Hematopoietic multipotent progenitor cell treated with erythropoietin and hydrocortisone succinate and interleukin-3 and kit ligand, for 6 days (in vitro differentiated cells): ENCODE measurements at regions not wholly inside any gene's neighbourhood (a gene's known extent, or its start where the extent isn't known, plus 50 kb on each side); places are given as distances from the start of the nearest gene placed in this dataset.
"Not testable (repeated sequence)": the region's sequence is repeated elsewhere in the genome, so short reads cannot be mapped to it uniquely, and the experiment has no call there.

ENCODE experiments used
- DNase-seq: peaks from one replicate; pipeline ENCODE4 v3.0.0-alpha.2; 2015

DNA sequence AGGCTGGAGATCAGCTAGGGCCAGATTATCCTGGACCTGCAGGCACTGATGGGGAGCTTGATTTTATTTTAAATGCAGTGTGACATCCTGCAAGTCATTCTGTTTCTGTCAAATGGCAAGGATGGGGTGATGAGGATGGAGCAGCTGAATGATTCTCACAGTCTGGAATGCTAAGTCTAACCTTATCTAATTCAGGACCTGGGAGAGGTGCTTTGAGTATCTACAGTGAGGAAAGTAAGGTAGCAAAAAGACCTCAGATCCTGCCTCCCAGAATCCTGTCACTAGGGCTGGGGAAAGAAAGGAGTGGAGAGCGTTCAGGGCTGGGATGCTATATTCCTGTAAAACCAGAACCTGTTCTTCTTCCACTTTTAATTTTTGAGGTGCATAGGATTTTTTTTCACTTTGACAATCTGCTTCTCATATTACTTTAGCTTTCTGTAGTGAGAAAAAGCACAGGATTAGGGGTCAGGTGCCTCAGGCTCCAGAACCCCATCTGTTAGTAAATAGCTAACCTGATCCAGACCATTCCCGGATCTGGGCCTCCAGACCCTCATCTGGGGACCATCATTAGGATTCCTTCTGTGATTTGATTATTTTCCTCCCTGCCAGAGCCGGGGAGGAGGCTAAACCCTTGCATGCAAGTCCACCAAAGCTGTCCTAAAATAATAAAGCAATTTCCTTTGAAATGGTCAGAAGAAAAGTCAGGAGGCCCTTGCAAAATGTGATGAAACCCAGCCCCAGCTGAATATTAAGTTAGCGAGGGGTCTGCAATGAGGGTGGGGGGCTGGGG, 54.7 kb downstream of the ASCL1 start:
- DNase-seq = no peak

DNA sequence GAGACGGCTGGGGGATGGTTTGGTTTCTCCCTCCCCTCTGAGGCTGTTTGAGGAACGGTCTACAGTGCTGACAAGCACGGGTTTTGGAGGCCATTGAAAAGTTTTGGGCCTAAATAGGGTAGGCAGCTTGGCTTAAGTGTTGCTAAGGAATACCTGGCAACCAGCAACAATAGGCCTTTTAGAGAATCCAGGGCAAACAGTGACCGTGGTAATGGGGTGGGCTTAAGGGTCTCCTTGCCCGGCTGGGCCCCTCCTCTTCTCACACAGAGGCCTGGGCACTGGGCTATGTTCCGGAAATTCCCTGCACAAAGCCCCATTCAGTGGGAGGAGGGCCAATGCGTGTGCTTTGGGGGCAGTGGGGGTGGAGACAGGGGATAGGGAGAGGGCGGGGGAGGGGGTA, 55.4 kb downstream of the ASCL1 start:
- DNase-seq = no peak

DNA sequence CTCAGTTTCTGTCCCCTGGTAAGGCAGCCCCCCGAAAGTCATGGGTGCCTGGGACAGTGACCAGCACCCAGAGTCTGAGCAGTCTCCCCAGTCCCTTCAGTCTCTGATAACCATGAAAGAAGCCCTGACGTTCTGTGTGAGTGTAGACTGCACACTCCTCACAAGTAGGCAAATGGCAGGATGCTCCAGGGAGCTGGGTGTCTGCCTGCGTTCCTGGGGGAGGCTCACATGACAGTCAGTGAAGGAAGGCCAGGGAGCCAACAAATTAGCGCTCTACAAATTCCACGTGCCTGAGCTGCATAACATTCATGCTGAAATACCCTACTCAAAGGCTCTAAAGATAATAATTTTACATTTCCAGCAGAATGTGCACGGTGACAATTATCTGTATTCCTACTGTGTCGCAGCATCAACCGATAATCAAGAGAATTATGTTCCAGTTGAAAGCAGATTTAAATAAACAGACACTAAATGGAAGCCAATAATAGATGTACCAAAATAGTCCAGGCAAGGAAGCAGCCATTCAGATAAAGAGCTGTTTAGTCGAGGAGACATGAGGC, 56.3 kb downstream of the ASCL1 start:
- no peak for DNase-seq

DNA sequence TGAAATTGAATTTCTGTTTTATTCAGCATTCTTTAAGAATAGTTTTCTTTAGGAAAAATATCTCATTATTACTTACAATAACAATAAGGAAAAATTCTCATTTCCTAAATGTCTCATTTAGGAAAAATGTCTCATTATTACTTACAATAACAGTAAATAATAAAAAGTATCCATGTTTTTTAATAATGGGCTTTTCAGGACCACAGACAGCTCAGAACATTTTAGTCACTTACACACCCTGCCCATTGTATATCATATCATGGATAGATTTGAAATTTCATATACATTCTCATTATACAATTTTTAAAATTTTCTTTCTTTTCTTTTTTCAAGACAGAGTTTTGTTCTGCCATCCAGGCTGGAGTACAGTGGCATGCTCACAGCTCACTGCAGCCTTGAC, 58.9 kb downstream of the ASCL1 start:
- DNase-seq = peak; percentile 1

DNA sequence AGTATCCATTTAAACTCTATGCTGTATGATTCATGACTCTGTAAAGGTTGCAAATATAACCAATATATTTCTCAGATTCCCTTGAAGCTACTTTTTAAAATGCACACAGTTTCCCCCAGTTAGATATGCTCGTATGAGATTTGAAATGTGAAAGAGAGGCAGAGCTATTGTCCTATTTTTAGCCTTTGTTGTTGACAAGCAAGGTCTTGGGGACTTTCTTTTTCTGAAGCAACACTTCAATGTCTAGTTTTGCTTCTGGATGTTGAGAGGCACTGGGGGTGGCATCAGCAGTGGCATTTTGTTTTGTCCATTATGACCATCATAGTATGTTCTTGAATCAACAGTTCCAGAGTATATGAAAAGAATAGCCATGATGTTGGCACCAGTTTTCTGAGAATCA, 63.4 kb downstream of the ASCL1 start:
- DNase-seq = no peak

DNA sequence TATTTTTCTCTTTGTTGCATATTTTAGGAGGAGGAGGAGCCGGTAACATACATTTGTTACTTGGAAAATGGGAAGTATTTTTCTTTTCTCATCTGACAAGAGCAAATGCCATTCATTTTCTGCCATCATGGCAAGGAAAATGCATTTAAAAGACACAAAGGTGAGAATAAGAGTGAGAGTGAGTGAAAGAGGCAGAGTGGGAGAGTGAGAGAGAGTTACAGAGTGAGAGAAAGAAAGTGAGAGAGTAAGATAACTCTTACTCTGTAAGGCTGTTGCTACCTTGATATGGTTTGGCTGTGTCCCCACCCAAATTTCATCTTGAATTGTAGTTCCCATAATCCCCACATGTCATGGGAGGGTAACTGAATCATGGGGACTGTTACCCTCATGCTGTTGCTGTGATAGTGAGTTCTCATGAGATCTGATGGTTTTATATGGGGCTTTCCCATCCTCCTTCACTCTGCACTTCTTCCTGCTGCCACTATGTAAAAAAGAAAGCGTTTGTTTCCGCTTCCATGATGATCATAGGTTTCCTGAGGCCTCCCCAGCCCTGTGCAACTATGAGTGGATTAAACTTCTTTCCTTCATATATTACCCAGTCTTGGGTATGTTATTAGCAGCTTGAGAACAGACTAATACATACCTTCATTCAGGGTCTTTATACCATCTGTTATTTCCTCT, 64.2 kb downstream of the ASCL1 start:
- no peak for DNase-seq

DNA sequence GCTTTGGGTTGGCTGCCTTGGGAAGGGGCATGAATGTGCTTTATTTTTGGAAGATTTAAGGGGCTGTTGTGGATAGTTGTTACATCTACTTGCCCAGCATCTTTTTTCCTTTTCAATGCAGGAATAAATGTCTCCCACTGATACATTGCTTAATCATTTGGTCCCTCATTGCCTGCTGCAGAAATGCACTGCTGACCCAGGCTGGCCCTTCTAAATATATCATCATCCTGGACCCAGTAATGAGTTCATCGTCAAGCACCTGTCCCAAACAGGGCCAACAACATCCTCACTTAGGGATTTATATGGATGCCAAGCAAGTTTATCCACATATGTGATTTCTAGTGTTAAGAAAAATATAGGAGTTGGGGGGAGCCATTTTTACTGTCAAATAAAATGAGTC, 67.2 kb downstream of the ASCL1 start:
- no peak for DNase-seq

DNA sequence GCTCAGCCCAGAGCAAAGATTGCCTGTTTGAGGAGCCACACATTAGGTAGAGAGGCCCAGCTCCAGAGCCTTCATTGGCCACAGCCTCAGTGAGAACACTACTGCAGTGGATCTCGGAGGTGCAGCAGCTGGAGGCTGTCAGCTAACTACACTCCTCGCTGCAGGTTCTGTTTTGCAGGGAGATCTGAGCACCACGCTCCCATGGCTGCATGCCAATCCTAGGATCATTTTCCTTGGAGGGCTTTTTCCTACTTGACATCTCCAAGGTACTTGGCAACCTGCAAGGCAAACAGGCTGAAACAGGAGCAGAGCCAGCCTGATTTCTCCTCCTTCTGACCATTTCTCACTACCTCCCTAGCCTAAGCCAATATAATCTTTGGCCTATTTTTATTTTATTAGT, 69.2 kb downstream of the ASCL1 start:
- DNase-seq = not testable (repeated sequence)

DNA sequence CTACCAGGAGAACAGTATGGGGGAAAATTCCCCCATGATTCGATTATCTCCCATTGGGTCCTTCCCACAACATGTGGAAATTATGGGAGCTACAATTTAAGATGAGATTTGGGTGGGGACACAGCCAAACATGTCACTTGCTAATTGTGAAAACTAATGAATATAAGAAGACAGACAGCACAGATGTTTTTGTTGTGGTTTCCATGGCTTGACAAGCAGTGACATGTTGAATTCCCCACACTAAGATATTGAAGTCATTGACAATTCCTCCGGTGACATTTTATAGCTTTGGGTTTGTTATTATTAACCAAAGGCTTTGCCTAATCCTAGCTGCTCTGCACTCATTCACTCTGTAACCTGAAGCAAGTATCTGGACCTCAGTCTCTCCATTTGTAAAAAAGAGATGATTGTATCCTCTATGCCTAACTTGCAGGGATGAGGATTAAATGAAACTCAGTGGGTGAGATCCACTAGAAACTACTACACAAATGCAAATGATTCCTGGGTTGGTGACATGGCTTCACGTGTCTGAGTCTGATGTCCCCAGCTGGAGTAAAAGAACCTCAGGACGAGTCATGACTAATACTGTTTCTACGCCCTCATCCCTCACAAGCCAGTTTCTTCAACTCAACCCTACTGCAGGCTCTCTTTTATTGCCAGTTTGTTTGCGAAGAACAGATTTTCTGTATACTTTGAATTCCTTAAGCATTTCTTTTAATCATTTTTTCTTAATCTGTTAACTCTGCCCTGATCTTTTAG, 71.6 kb downstream of the ASCL1 start:
- DNase-seq = no peak

DNA sequence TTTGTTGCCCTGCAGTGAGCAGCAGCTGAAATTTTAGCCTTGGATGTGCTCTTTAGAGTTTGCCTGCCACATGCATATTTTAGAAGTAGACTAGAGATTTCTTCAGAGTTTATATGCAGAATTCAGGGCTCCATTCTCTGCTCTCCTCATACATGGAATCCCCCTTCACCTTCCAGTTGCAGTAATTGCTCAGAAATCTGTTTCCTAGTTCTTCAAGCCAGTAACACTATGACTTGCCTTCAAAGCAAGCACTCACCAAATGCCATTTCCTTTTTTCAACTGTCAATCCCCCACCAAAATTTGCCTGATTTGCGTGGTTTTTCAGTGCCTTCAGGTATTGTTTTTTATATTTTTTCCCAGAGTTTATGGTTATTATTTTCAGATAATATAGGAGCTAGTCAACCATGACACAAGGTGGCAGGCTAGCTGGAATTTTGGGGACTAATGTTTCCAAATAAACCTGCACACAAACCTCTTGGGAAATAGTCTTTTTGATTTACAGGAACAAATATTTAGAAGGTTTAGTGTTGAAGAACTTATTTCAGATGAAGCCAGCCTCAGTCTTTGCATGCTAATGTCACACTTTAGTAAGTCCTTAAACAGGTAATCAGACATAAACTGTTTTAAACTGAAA, 79.2 kb downstream of the ASCL1 start:
- DNase-seq = no peak

DNA sequence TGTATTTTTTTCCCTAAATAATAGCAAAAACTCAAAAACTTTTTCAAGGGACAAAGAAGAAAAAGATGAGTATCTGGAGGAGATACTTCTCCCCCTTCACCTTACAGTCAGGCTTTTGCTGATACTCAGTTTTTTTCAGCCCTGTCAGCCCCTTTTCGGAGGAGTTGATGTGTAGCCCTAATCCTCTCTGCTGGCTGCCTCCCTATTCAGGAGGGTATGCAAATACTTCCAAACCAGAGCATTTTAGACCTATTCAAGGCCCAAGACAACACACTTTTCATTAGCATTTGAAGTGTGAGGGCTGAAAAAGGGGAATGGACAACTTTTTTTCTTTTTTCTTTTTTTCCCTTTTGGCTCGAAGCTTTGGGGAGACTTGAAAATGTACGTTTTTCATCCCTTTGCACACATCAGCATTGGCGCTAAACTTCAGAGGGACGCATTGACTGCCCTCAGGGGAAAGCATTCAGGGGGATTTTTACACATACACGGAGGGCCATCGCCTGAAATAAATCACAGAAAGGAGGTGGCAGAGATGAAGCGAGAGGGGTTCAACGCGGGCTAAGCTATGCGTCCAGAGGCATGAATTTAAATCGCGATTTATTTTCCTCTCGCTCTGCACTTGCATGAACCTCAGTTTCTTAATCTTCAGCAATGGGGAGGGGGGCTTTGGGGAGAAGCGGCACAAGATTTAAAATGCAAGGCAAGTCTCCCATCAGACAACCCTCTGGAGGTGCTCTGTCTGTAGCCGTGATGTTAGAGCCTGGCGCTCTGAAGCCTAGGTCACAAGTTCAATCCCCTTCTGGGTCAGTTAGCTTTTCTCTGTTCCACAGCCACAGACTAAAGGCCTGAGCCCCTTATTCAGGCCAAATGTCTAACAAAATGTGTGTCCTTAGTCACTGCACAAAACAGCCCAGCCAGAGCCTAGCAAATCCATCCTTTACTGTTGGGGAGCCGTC, 86.3 kb downstream of the ASCL1 start:
- no peak for DNase-seq

DNA sequence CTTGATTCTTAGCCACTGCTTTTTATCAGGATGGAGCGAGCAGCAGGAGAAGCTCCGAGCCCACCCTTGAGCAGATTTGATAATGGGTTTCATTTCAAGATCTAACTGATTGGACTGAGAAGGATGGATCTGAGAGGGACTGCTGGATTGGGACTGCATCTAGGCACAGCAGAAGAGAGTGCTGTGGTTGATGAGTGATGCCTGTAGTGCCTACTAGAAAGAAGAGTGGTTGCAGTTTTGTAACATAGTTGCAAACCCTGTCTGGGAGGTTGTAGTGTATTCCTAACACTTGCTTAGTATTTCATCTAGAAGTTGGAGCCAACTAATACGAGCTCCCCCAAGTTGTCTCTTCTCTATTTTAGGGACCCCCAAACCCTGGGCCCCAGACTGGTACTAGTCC, 88.7 kb downstream of the ASCL1 start:
- no peak for DNase-seq

DNA sequence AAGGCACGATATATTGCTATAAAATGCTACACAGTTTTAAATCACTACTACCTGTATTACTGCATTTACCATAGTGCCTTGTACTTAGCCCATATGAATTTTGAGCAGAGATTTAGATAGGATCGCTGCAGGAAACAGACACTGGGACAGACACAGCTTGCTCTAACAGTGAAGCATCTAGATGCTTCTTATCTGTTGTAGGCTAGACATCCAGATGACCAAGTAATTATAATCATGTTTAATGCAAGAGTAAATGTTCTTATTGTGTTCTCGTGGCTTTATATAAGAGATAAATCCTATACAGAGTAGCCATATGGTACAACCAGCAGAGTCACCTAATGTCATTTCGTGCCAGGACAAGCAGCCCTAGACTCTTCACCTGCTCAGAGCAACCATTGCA, 92.8 kb downstream of the ASCL1 start:
- no peak for DNase-seq

DNA sequence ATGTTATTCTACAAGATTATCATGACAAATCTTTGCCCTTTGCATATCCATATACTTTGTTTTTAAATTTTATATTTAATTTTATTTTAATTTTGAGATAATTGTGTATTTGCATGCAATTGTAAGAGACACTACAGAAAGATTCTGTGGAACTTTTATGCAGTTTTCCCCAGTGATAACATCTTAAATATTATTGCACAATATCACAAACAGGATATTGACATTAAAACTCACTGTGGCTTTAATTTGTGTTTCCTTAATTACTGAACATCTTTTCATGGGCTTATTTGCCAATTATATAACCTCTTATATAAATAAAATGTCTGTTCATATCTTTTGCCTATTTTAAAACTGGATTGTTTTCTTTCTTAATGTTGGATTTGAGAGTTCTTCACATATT, 95.6 kb downstream of the ASCL1 start:
- DNase-seq = no peak

DNA sequence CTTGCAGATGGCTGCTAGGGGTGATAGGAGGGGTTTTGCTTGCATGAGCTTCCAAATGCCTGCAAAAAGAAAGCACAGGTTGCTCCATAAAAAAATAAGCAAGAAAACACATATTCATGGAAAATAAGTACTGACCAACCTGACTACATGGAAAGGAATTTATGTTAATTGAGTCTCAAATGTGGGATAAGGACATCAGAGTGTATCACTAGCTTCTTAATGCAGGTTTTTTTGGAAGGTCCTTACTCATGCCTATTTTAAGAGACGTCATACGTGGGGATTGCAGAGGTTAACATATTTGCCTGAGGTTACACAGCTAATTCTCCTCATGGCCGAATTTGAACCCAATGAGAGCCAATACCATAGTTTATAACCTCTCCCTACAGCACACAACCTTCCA, 116.2 kb downstream of the ASCL1 start:
- DNase-seq = no peak

DNA sequence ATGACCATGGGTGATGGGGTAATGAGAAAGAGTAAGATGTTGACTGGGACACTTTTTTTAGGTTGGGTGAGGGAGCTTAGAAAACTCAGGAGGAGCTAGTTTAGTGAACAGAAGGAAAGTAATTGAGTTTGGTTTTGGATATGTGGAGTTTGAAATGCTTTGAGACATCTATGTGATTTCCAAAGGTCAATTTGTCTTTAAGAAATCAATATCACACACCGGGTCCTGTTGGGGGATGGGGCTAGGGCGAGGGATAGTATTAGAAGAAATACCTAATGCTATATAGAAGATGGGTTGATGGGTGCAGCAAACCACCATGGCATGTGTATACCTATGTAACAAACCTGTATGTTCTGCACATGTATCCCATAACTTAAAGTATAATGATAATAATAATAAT, 118.4 kb downstream of the ASCL1 start:
- no peak for DNase-seq

DNA sequence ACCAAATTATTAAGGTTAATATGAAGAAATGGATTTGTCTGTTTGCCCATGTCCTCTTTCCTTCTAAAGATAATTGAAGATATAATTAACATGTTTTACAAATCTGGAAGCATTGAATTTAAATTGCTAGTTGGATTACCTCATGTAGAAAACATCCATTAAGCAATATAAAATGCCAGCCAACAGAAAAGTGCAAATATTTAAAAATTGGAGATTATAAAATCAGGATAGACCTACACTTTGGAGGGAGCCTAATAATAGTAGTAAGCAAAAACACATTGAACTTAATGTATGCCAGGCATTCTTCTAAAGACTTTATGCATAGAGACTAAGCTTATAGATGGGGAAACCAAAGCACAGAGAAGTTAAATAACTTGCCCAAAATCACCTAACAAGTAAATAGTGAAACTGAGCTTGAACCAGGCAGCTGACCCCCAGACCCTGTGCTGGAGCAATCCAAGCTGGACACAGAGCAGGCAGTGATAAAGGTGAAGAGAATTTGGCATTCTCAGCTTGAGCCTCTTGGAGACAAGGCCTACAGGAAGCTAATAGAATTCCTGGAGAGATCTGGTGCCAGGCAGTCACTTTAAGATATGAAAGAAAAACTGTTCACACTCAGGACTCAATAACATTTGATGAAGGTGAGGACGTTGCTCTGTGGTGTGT, 119.8 kb downstream of the ASCL1 start:
- DNase-seq = no peak

DNA sequence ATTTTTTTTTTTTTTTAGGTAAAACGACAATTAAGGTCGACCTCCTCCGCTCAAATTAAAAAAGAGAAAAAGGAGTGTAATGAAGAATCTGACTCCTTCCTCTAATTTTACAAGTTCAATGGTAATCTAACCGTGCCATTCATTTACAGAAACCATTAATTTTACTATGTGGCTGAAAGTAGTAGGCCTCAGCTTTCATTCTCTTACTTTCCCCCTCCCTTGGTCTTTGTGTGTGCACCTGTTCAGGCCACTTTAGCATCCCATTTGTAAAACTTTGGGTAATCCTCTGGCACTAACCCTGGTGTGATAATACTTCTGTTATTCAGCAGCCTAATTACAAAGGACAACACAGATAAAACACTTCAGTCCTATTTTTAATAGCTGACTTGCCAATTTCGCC, 128.1 kb downstream of the ASCL1 start:
- no peak for DNase-seq

DNA sequence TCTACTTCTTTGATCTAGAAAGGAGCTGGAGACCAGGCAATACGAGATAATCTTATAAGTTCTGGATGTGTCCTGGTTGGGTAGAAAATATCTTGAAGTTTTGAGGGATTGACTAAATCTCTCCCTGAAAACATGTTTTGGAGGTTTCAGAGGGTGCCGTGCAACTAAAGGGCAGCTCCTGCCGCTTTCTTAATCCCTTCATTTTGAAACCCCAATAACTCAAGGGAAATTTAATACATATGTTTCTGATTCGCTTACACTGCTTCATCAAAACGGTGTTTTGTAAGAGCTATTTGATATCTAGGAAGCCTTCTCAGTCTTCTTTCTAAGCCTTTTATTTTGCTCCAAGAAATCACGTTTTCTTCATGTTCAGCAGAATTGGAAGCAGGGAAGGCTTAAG, 129.0 kb downstream of the ASCL1 start:
- DNase-seq = no peak

DNA sequence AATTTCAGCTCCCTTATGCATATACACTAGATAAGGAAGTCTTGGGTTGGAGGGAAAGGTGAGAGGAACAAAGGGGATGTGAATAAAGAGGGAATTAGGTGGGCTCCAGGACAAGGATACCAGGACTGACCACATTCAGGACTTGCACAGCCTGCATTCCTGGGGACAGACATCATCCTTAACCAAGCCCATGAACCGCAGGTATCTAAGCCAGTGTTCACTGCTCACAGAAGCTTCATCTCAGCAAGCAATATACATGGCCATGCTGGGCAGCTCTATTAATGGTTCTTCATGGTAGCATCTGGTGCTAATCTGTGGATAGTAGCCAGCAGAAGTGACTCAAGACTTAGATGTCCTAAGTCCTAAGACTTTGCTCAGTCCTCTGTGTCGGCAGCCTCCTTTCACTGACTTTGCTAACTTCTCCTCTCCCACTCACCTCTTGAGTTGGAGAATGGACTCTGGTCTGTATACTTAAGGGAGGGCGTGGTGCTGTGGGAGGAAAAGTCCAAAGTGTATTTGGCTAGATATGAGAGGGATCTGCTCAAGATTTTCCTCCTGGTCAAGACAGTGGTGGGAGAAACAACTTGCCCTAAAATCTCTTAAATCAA, 136.1 kb downstream of the ASCL1 start:
- no peak for DNase-seq

DNA sequence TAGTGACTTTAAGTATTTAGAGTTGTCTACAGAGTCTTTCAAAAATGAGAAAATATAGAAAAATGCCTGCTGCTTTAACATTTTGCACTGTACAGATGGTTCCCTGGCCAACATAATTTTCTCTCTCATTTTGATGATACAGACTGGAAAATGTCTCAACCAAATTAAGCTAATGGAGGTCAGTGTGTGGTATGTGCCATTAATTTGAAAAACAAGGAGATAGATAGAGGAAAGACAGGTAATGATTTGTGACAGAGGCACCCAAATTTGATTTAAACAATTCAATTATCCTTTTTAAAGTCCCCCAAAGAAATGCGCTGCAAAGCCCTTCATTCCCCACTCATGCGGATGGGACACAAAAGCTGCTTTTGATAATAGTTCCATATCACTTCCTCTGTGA, 140.0 kb downstream of the ASCL1 start:
- DNase-seq = no peak
